Right lobe of liver (tissue), 6 donors: ENCODE measurements at regions not wholly inside any gene's neighbourhood (a gene's known extent, or its start where the extent isn't known, plus 50 kb on each side); places are given as distances from the start of the nearest gene placed in this dataset.

Source experiments
- ATAC-seq, 4 donors: fragments of 200-7000 bp; cut with Tn5 transposase; one replicate each; pipeline ENCODE4 v1.9.1; 2020; ENCODE audit warnings: mild to moderate bottlenecking in 4 of 4, moderate library complexity in 4 of 4
- DNase-seq, 3 donors: peaks; one replicate each; pipeline ENCODE4 v3.0.0-alpha.2; 2020
- H3K27ac ChIP-seq, 3 donors: fragments of 200-600 bp; one replicate each; pipeline ENCODE4 v1.8.0; 2022
- H3K27me3 ChIP-seq, 2 donors: fragments of 200-600 bp; one replicate each; pipeline ENCODE4 v1.8.0; 2022
- H3K36me3 ChIP-seq, 4 donors: fragments of 200-600 bp; sonication (generic) in 1 of 4; one replicate each; pipeline versions ENCODE4 v1.5.1 to v1.8.0; 2017 to 2022; ENCODE audit warnings: control low read depth in 1 of 4
- H3K4me1 ChIP-seq, 4 donors: fragments of 200-600 bp; sonication (generic) in 1 of 4; one replicate each; pipeline versions ENCODE4 v1.5.1 to v1.8.0; 2017 to 2022; ENCODE audit warnings: control low read depth in 1 of 4
- H3K4me3 ChIP-seq, 3 donors: fragments of 200-600 bp; one replicate each; pipeline ENCODE4 v1.8.0; 2022
- H3K9me3 ChIP-seq, 4 donors: fragments of 200-600 bp; sonication (generic) in 1 of 4; one replicate each; pipeline versions ENCODE4 v1.5.1 to v1.8.0; 2017 to 2022; ENCODE audit warnings: control low read depth in 1 of 4
- CTCF ChIP-seq, 4 donors: fragments of 200-600 bp in 3 of 4; fragments of 450-650 bp in 1 of 4; IDR thresholded peaks; one replicate each; pipeline versions ENCODE4 v1.5.1 to v1.8.0; 2016 to 2022; ENCODE audit warnings: antibody characterized with exemption in 4 of 4, mild to moderate bottlenecking in 2 of 4
- POLR2A ChIP-seq: fragments of 450-650 bp; IDR thresholded peaks from one replicate; pipeline ENCODE4 v1.6.1; 2017; ENCODE audit warnings: antibody characterized with exemption, mild to moderate bottlenecking
- WGBS: methylation state at CpG from one replicate; pipeline ENCODE4 v1.1.6; 2018; ENCODE audit warnings: low coverage, low lambda C conversion rate; ENCODE audit not compliant: insufficient coverage; ENCODE audit errors: missing lambda C conversion rate; 5-methylcytosine and 5-hydroxymethylcytosine counted together
- intact Hi-C, 2 donors: fragments of 100-400 bp; cut with DNase I; formaldehyde crosslinking; loops; one replicate each; pipeline versions ENCODE4 v1.11.2 to v1.14.1; 2022
- donor health status: DM: no; HTN: yes; CAD: no.
- donor health status: DM: no; HTN: no; CAD: no.
- donor health status: DM: no; HTN: no; CAD: no.
- donor health status: DM: no; HTN: yes; CAD: no.
- donor health status: DM: no; HTN: yes; CAD: no.

GRCh38 chr2:45124456-45124855, 115.2 kb upstream of the SIX2 start:
- no peak for DNase-seq
- H3K27me3 ChIP-seq = no peaks in the 10 kb centered on the region
- H3K9me3 ChIP-seq = no peaks in the 10 kb centered on the region
- TF ChIP-seq CTCF (IDR thresholded peaks at IDR 0.05) (no peak), POLR2A (no peak)
- H3K27ac ChIP-seq = no peak overlapping the region
- no peak overlapping the region for H3K4me3 ChIP-seq
- no peaks in the 10 kb centered on the region for H3K36me3 ChIP-seq
- intact Hi-C loops = no loop called here
- ATAC-seq = no peak
- H3K4me1 ChIP-seq = no peaks in the 10 kb centered on the region
- 77% methylated on average over 5 of the region's 5 CpGs for WGBS

- Histone ChIP-seq H3K9me3 (no peaks in the 10 kb centered on the region), H3K4me1 (no peaks in the 10 kb centered on the region), H3K27me3 (no peaks in the 10 kb centered on the region), H3K36me3 (no peaks in the 10 kb centered on the region), H3K4me3 (no peak overlapping the region), H3K27ac (no peak overlapping the region)
- DNase-seq (no peak), ATAC-seq (no peak)
- intact Hi-C loops = no loop called here
- TF ChIP-seq POLR2A (no peak), CTCF (IDR thresholded peaks at IDR 0.05) (no peak)
- 77% methylated on average over 6 of the region's 6 CpGs for WGBS
Observed at GRCh38 chr2:45123521-45124191, 114.4 kb upstream of the SIX2 start.

GRCh38 chr2:45123065-45123464, 113.8 kb upstream of the SIX2 start:
- no peaks in the 10 kb centered on the region for H3K9me3 ChIP-seq
- DNase-seq (no peak), ATAC-seq (no peak)
- no peak overlapping the region for H3K4me3 ChIP-seq
- no peaks in the 10 kb centered on the region for H3K4me1 ChIP-seq
- 50% methylated on average over 2 of the region's 2 CpGs for WGBS
- H3K36me3 ChIP-seq = no peaks in the 10 kb centered on the region
- H3K27ac ChIP-seq = no peak overlapping the region
- TF ChIP-seq POLR2A (no peak), CTCF (IDR thresholded peaks at IDR 0.05) (no peak)
- no peaks in the 10 kb centered on the region for H3K27me3 ChIP-seq
- intact Hi-C loops = no loop called here

- ATAC-seq (no peak), DNase-seq (no peak)
- Histone ChIP-seq H3K4me1 (no peaks in the 10 kb centered on the region), H3K9me3 (no peaks in the 10 kb centered on the region), H3K27ac (no peak overlapping the region), H3K36me3 (no peaks in the 10 kb centered on the region), H3K4me3 (no peak overlapping the region), H3K27me3 (no peaks in the 10 kb centered on the region)
- TF ChIP-seq CTCF (IDR thresholded peaks at IDR 0.05) (no peak), POLR2A (no peak)
- intact Hi-C loops = no loop called here
- WGBS = 51% methylated on average over 3 of the region's 5 CpGs
Observed at GRCh38 chr2:45121236-45121927, 112.1 kb upstream of the SIX2 start.
